AG09309 (cell line): ENCODE measurements at regions not wholly inside any gene's neighbourhood (a gene's known extent, or its start where the extent isn't known, plus 50 kb on each side); places are given as distances from the start of the nearest gene placed in this dataset.

Experiments
- DNase-seq: peaks from one replicate; pipeline ENCODE4 v3.0.0-alpha.2; 2010; ENCODE audit warnings: low read depth
- H3K4me3 ChIP-seq: 2 replicates; pipeline ENCODE4 v1.5.1; 2011; ENCODE audit warnings: mild to moderate bottlenecking, low read depth, low read length, moderate library complexity; ENCODE audit not compliant: control insufficient read depth
- TF ChIP-seq, protein P1 (sequence below): IDR thresholded peaks from 2 replicates; pipeline ENCODE4 v1.5.1; 2011; ENCODE audit warnings: mild to moderate bottlenecking, low read depth, low read length, inconsistent platforms; ENCODE audit not compliant: insufficient read depth, control insufficient read depth; ENCODE audit errors: missing control alignments

DNA sequence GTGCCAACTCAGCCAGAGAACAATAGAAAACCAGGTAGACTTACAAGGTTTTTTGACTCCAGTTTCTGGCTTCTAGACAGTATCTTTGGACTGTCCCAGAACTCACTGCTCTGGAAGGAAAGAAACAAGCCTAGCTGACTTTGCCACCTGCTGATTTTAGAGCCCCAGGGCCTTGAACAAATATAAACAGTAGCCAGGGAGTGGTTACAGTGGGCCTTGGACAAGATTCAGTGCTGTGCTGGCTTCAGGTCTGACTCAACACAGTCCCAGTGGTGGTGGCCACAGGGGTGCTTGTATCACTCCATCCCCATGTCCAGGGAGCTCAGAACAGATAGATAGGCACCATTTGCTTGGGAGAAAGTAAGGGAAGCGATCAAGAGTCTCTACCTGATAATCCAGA lies 694.1 kb upstream of the ADGRL3 start:
- H3K4me3 ChIP-seq = no peak overlapping the region
- TF ChIP-seq, protein P1, sequence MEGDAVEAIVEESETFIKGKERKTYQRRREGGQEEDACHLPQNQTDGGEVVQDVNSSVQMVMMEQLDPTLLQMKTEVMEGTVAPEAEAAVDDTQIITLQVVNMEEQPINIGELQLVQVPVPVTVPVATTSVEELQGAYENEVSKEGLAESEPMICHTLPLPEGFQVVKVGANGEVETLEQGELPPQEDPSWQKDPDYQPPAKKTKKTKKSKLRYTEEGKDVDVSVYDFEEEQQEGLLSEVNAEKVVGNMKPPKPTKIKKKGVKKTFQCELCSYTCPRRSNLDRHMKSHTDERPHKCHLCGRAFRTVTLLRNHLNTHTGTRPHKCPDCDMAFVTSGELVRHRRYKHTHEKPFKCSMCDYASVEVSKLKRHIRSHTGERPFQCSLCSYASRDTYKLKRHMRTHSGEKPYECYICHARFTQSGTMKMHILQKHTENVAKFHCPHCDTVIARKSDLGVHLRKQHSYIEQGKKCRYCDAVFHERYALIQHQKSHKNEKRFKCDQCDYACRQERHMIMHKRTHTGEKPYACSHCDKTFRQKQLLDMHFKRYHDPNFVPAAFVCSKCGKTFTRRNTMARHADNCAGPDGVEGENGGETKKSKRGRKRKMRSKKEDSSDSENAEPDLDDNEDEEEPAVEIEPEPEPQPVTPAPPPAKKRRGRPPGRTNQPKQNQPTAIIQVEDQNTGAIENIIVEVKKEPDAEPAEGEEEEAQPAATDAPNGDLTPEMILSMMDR = no peak
- no peak for DNase-seq

DNA sequence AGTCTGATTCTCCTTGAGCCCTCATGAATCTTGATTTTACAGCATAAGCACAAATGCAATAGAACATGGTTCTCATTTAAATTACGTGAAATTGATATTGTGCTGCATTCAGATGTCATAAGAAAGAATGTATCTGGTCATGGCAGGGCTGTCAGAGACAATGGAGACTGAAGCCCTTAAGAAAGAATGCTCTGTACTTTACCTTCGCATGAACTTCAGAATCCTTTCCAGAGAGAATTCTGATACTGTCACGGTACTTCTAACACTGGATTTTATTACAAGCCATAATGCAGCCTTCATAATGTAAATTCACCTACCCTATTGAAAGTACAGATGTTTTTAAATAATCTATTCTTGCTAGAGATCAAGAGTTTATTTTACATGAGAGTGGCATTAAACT lies 677.9 kb upstream of the ADGRL3 start:
- DNase-seq = no peak
- H3K4me3 ChIP-seq = no peak overlapping the region
- TF ChIP-seq, protein P1 = no peak

DNA sequence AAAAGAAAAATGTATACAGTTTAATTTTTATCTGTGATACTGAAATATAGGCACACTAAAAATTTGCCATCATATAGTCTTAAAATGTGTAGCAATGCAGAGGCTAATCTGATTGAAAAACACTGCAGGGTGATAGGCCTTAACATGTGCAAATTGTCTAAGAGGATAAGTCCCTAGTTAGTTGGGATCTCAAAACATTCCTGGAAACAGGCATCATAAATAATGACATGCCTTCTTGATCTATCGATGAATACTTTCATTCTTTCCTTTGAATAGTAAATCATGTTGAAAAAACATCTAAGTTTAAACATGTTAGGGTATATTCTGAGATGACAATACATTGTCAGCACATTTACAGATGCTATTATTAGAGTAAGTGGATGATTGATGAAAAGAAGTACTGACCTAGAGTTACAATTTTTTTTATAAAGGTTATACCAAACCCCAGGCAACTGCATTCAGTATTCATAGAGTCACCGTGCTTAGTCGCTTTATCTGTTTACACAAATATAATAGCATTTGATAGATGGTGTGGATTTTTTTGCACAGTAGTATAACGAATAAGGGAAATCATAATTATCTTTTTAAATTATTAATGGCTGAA lies 668.2 kb upstream of the ADGRL3 start:
- TF ChIP-seq, protein P1 = no peak
- no peak overlapping the region for H3K4me3 ChIP-seq
- no peak for DNase-seq

DNA sequence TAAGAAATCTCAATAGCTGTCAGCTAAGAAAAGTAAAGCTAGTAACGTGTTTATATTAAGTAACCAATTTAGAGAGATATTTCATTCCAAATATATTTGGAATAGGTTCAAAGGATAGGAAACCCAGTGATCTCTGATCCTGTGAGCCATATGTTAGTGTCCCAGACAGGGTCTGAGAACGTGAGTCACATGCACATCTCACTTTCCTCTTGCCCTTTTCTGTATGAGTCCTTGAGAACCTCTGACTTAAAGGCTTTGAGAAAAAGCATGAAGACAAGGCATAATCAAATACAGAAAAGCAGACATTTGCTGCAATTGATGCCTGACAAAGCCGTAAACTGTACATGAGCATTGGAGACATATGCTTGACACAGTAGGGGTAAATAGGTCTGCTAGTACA lies 655.1 kb upstream of the ADGRL3 start:
- H3K4me3 ChIP-seq = no peak overlapping the region
- TF ChIP-seq, protein P1 = no peak
- DNase-seq = no peak

DNA sequence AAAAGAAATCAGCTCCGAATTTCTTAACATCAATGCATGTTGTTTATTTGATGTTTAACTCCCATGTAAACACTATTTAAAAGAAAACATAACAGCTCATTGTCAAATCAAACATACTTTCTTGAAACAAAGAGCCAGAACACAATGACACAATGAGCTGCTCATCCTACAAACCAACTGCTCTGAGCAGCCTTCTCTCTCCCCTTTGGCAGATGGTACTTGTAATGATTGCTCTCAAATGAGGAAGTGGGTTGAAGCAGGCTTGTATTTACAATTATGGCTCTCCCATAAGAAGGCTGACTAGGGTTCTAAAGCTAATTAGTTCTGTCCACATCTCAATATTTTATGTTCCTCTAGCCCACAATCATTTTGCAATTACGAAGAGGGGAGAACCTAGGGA lies 637.8 kb upstream of the ADGRL3 start:
- TF ChIP-seq, protein P1 = no peak
- no peak for DNase-seq
- H3K4me3 ChIP-seq = no peak overlapping the region

DNA sequence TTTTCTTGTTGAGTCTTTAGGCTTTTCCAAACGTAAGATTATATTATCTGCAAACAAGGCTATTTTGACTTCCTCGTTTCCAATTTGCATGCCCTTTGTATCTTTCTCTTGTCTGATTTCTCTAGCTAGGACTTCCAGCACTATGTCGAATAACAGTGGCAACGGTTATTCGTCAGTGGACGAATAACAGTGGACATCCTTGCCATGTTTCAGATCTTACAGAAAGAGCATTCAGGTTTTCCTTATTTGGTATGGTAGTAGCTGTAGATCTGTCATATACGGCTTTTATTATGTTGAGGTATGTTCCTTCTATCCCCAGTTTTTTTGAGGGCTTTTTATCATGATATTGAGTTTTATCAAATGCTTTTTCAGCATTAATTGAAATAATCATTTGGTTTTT lies 634.6 kb upstream of the ADGRL3 start:
- no peak overlapping the region for H3K4me3 ChIP-seq
- DNase-seq = no peak
- TF ChIP-seq, protein P1 = no peak

DNA sequence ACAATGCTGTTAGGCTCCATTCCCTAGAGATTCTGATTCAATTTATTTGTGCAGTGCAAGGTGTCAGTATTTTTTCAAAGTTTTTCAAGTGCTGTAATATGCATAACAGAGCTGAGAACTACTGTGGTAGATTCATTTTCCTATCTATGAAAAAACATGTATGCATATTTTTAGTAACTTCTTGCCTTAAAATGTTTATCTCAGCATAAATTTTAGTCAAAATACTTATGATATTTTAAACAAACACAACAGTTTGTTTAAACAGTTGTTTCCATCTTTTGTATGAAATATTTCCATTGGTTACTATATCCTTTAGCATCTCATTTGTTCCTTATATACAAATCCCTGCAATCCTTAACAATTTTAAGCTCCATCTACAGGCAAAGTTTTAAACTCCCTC lies 624.8 kb upstream of the ADGRL3 start:
- DNase-seq = no peak
- no peak overlapping the region for H3K4me3 ChIP-seq
- TF ChIP-seq, protein P1 = no peak
